GM12874 (cell line): ENCODE measurements at regions not wholly inside any gene's neighbourhood (a gene's known extent, or its start where the extent isn't known, plus 50 kb on each side); places are given as distances from the start of the nearest gene placed in this dataset.

Source experiments
- CTCF ChIP-seq: IDR thresholded peaks from 2 replicates; pipeline ENCODE4 v1.5.1; 2011; ENCODE audit warnings: low read depth, mild to moderate bottlenecking, control low read depth, low read length, moderate library complexity; ENCODE audit not compliant: insufficient read depth

- TF ChIP-seq CTCF = no peak
Observed at GRCh38 chrX:84876876-84877275, 126.8 kb upstream of the APOOL start.

- no peak for TF ChIP-seq CTCF
Observed at GRCh38 chrX:84893897-84894296, 109.8 kb upstream of the APOOL start.

GRCh38 chrX:84907324-84907968, 96.2 kb upstream of the APOOL start:
- no peak for TF ChIP-seq CTCF

- no peak for TF ChIP-seq CTCF
Observed at GRCh38 chrX:84909151-84909550, 94.5 kb upstream of the APOOL start.

GRCh38 chrX:84924624-84925023, 79.1 kb upstream of the APOOL start:
- TF ChIP-seq CTCF = no peak

GRCh38 chrX:84932814-84933213, 70.9 kb upstream of the APOOL start:
- TF ChIP-seq CTCF = no peak

GRCh38 chrX:84933956-84934556, 69.6 kb upstream of the APOOL start:
- no peak for TF ChIP-seq CTCF
